GM19397 (cell line): ENCODE measurements at regions not wholly inside any gene's neighbourhood (a gene's known extent, or its start where the extent isn't known, plus 50 kb on each side); places are given as distances from the start of the nearest gene placed in this dataset.
"Not testable (repeated sequence)": the region's sequence is repeated elsewhere in the genome, so short reads cannot be mapped to it uniquely, and the experiment has no call there.

ENCODE experiments used
- ATAC-seq: cut with Tn5 transposase; IDR thresholded peaks from one replicate; pipeline ENCODE4 v1.9.1; 2021; ENCODE audit warnings: mild to moderate bottlenecking, moderate library complexity; ENCODE audit not compliant: unreplicated experiment

GRCh38 chr7:84738583-84739150 is 448.2 kb downstream of the SEMA3D start:
- ATAC-seq: no peak

- ATAC-seq: no peak
These were observed 451.2 kb downstream of the SEMA3D start for GRCh38 chr7:84735677-84736076.

- no peak for ATAC-seq
These were observed 451.8 kb downstream of the SEMA3D start for GRCh38 chr7:84735011-84735410.

- not testable (repeated sequence) for ATAC-seq
These were observed 452.9 kb downstream of the SEMA3D start for GRCh38 chr7:84733976-84734375.

- ATAC-seq: not testable (repeated sequence)
These were observed 456.0 kb downstream of the SEMA3D start for GRCh38 chr7:84730864-84731263.

GRCh38 chr7:84729284-84729683 is 457.6 kb downstream of the SEMA3D start:
- no peak for ATAC-seq

GRCh38 chr7:84722734-84723133 is 464.1 kb downstream of the SEMA3D start:
- no peak for ATAC-seq

GRCh38 chr7:84722086-84722485 is 464.8 kb downstream of the SEMA3D start:
- no peak for ATAC-seq

GRCh38 chr7:84720456-84721097 is 466.3 kb downstream of the SEMA3D start:
- no peak for ATAC-seq

- ATAC-seq: no peak
These were observed 472.1 kb downstream of the SEMA3D start for GRCh38 chr7:84714765-84715164.

GRCh38 chr7:84712374-84713121 is 474.3 kb downstream of the SEMA3D start:
- ATAC-seq: no peak

GRCh38 chr7:84710538-84710937 is 476.3 kb downstream of the SEMA3D start:
- ATAC-seq: not testable (repeated sequence)

GRCh38 chr7:84705706-84706105 is 481.1 kb downstream of the SEMA3D start:
- no peak for ATAC-seq

- no peak for ATAC-seq
These were observed 481.8 kb downstream of the SEMA3D start for GRCh38 chr7:84705079-84705478.

GRCh38 chr7:84704380-84704779 is 482.5 kb downstream of the SEMA3D start:
- ATAC-seq: no peak

- no peak for ATAC-seq
These were observed 485.1 kb downstream of the SEMA3D start for GRCh38 chr7:84701524-84702306.

- ATAC-seq: no peak
These were observed 486.1 kb downstream of the SEMA3D start for GRCh38 chr7:84700563-84701370.

GRCh38 chr7:84697506-84697905 is 489.4 kb downstream of the SEMA3D start:
- ATAC-seq: no peak

- ATAC-seq: no peak
These were observed 493.4 kb downstream of the SEMA3D start for GRCh38 chr7:84693483-84693882.

- no peak for ATAC-seq
These were observed 494.1 kb upstream of the SEMA3A start for GRCh38 chr7:84688671-84689070.

GRCh38 chr7:84686373-84686772 is 491.8 kb upstream of the SEMA3A start:
- ATAC-seq: no peak
